ENCODE measurements at regions not wholly inside any gene's neighbourhood (a gene's known extent, or its start where the extent isn't known, plus 50 kb on each side); places are given as distances from the start of the nearest gene placed in this dataset.

- no peak for DNase-seq
These were observed 990.3 kb upstream of the ZNF722 start for GRCh38 chr7:63008366-63008765.

GRCh38 chr7:63009771-63010170 lies 988.9 kb upstream of the ZNF722 start:
- no peak for DNase-seq

GRCh38 chr7:63012633-63013183 lies 985.9 kb upstream of the ZNF722 start:
- no peak for DNase-seq

- DNase-seq, result no peak
These were observed 983.9 kb upstream of the ZNF722 start for GRCh38 chr7:63014792-63015191.

GRCh38 chr7:63023182-63023787 lies 975.4 kb upstream of the ZNF722 start:
- DNase-seq, result no peak

GRCh38 chr7:63024446-63024845 lies 974.2 kb upstream of the ZNF722 start:
- DNase-seq, result no peak

- no peak for DNase-seq
These were observed 972.8 kb upstream of the ZNF722 start for GRCh38 chr7:63025815-63026214.

- DNase-seq, result no peak
These were observed 971.6 kb upstream of the ZNF722 start for GRCh38 chr7:63027075-63027474.

- no peak for DNase-seq
These were observed 970.1 kb upstream of the ZNF722 start for GRCh38 chr7:63028376-63029206.

GRCh38 chr7:63029207-63029522 lies 969.5 kb upstream of the ZNF722 start:
- DNase-seq, result no peak

GRCh38 chr7:63030061-63030460 lies 968.6 kb upstream of the ZNF722 start:
- DNase-seq, result no peak

- DNase-seq, result no peak
These were observed 966.7 kb upstream of the ZNF722 start for GRCh38 chr7:63031838-63032436.

GRCh38 chr7:63037242-63037641 lies 961.4 kb upstream of the ZNF722 start:
- no peak for DNase-seq

GRCh38 chr7:63038987-63039386 lies 959.7 kb upstream of the ZNF722 start:
- no peak for DNase-seq

GRCh38 chr7:63039882-63040281 lies 958.8 kb upstream of the ZNF722 start:
- DNase-seq, result no peak

GRCh38 chr7:63040336-63040735 lies 958.3 kb upstream of the ZNF722 start:
- DNase-seq, result no peak

GRCh38 chr7:63040966-63041610 lies 957.6 kb upstream of the ZNF722 start:
- no peak for DNase-seq

- no peak for DNase-seq
These were observed 956.9 kb upstream of the ZNF722 start for GRCh38 chr7:63041786-63042185.

- no peak for DNase-seq
These were observed 955.7 kb upstream of the ZNF722 start for GRCh38 chr7:63042730-63043511.

GRCh38 chr7:63043657-63044543 lies 954.7 kb upstream of the ZNF722 start:
- no peak for DNase-seq

GRCh38 chr7:63044721-63045120 lies 953.9 kb upstream of the ZNF722 start:
- no peak for DNase-seq

Measured in C1 segment of cervical spinal cord (tissue), 14 donors.